BLaER1 (cell line): ENCODE measurements at regions not wholly inside any gene's neighbourhood (a gene's known extent, or its start where the extent isn't known, plus 50 kb on each side); places are given as distances from the start of the nearest gene placed in this dataset.

ENCODE experiments used
- H3K27ac ChIP-seq: shearing (Covaris generic); formaldehyde crosslinking; 2 replicates; pipeline ENCODE4 v1.8.1; 2022
- H3K27me3 ChIP-seq: shearing (Covaris generic); formaldehyde crosslinking; 2 replicates; pipeline ENCODE4 v1.8.1; 2022
- H3K36me3 ChIP-seq: shearing (Covaris generic); formaldehyde crosslinking; 2 replicates; pipeline ENCODE4 v1.8.1; 2022
- H3K4me1 ChIP-seq: shearing (Covaris generic); formaldehyde crosslinking; 2 replicates; pipeline ENCODE4 v1.8.1; 2022
- H3K4me2 ChIP-seq: shearing (Covaris generic); formaldehyde crosslinking; 2 replicates; pipeline ENCODE4 v1.8.1; 2022
- H3K4me3 ChIP-seq: shearing (Covaris generic); formaldehyde crosslinking; 2 replicates; pipeline ENCODE4 v1.8.1; 2022
- H3K9ac ChIP-seq: shearing (Covaris generic); formaldehyde crosslinking; 2 replicates; pipeline ENCODE4 v1.8.1; 2022
- H3K9me3 ChIP-seq: shearing (Covaris generic); formaldehyde crosslinking; 2 replicates; pipeline ENCODE4 v1.8.1; 2022
- H4K20me1 ChIP-seq: shearing (Covaris generic); formaldehyde crosslinking; 2 replicates; pipeline ENCODE4 v1.8.1; 2022
- Cebpa-rat ChIP-seq: shearing (Covaris generic); IDR thresholded peaks from 2 replicates; pipeline ENCODE4 v1.8.1; 2022

DNA sequence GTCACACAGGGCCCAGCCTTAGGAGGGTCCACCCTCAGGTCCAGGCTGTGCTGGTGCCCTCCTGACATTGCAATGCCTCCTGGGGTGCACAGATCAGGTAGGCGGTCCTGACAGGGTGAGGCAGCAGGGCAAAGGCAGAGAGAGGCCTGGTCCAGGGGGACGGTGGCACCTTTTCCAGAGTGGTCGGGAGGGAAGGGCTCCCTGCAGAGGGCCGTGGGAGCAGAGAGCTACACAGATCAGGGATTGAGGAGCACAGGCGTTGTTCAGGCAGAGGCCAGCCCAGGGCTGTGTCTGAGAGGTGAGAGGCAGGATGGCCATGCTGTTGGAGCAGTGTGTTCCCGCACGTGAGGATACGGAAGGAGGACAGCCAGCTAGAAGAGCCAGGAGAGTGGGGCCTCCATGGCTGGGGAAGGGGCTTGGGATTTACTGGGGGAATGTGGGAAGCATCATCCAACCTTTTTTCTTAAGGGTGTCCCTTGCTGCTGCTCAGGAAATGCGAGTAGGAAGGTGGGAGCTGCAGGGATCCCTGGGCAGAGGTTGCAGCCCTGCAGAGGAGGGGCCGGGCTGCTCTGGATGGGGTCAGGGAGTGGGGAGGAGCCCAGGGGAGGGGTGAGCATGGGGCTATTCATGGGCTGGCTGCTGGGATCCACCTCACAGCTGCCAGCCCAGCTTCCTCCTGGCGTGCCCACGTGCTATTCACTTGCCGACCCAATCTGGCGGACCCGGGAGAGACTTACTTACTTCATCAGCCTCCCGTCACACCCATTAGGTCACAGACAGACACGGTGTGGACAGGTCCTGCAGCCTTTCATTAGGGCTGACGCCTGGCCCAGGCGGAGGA is 1516.4 kb downstream of the TBC1D22A start:
- Histone ChIP-seq H3K9ac (no peak overlapping the region), H3K4me2 (no peak overlapping the region), H3K27ac (no peak overlapping the region), H3K9me3 (0 out of 2 replicates have a peak, but pooled peaks cover 4% of the 10 kb centered on the region), H3K4me1 (peaks cover 8% of the 10 kb centered on the region; the same call in 1 of the 2 replicates), H4K20me1 (no peaks in the 10 kb centered on the region), H3K36me3 (no peaks in the 10 kb centered on the region), H3K27me3 (no peaks in the 10 kb centered on the region), H3K4me3 (no peak overlapping the region)
- TF ChIP-seq Cebpa-rat: no peak

DNA sequence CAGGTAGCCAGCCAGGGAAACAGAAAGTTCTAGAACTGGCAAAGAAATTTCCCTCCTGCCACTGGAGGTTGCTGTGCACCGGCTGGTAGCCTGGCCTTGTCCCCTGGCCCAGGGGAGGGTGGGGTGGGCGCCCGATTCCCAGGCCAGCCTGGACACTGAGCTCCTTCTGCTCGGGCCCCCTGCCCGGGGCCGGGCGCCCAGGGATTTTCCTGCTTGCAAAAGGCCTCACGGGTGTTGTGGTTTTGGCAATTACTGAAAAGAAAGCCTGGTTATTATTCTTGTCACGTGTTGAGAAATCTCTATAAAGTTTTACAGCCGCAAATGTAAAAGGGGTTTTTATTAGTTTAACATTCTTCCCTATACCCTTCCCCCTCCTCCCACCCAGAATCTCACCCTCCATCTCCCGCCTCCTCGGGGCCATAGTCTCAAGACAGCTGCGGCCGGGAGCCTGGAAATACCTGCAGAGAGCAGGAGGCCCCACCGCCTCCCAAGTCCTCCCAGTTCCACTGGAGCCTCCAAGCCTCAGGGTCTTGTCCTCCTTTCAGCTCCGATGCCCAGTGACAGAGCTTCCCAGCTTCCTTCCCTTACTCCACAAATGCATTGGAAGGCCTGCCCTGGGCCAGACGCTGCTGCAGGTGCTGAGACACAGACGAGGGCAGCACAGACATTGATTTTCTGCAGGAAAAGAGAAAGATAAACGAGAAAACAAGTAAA is 1515.6 kb downstream of the TBC1D22A start:
- Histone ChIP-seq H4K20me1 (no peaks in the 10 kb centered on the region), H3K9me3 (0 out of 2 replicates have a peak, but pooled peaks cover 4% of the 10 kb centered on the region), H3K9ac (no peak overlapping the region), H3K4me3 (no peak overlapping the region), H3K27me3 (no peaks in the 10 kb centered on the region), H3K36me3 (no peaks in the 10 kb centered on the region), H3K4me1 (peaks cover 8% of the 10 kb centered on the region; the same call in 1 of the 2 replicates), H3K27ac (no peak overlapping the region), H3K4me2 (no peak overlapping the region)
- TF ChIP-seq Cebpa-rat: no peak

DNA sequence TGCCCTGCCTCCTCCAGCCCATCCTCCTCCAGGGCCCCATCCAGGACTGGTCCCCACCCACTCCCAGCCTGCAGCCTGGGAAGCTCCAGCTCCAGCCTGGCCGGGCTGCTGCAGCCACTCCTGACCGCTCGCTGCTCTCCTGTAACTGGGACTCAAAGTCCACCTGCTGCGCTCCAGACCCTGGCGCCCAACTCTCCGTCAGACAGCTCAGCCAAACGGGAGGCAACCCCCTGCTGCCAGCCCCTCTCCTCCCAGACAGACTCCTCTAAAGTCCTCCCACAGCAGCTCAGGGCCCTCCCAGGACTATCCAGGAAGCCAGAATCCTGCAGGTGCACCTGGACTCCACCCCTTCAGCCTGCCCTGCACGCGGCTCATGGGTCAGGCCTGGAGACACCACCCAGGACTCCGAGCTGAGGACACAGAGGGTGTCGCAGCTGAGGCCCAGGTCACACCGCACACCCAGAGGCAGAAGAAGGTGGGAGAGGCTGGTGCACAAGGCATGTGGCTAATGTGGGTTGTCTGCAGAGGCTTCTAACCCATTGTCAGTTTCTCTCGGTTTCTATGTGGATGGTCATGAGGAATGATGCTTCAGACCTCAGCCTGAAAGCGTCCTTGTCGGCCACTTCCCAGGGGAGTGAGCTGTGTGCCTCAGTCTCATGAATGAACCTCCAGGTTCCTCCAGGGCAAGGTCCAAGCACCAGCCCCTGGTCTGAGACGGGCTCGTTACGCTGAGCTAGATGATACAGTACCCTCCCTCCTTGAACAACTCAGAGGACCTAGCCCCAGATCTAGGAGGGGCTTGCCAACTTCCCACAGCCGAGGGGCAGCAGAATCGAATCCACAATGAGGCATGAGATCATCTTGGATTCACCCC is 1514.8 kb downstream of the TBC1D22A start:
- H3K36me3 ChIP-seq: no peaks in the 10 kb centered on the region
- no peaks in the 10 kb centered on the region for H3K27me3 ChIP-seq
- no peak for TF ChIP-seq Cebpa-rat
- no peak overlapping the region for H3K4me2 ChIP-seq
- 0 out of 2 replicates have a peak, but pooled peaks cover 4% of the 10 kb centered on the region for H3K9me3 ChIP-seq
- H3K9ac ChIP-seq: no peak overlapping the region
- no peak overlapping the region for H3K4me3 ChIP-seq
- H3K4me1 ChIP-seq: peaks cover 8% of the 10 kb centered on the region; the same call in 1 of the 2 replicates
- H3K27ac ChIP-seq: no peak overlapping the region
- H4K20me1 ChIP-seq: no peaks in the 10 kb centered on the region

DNA sequence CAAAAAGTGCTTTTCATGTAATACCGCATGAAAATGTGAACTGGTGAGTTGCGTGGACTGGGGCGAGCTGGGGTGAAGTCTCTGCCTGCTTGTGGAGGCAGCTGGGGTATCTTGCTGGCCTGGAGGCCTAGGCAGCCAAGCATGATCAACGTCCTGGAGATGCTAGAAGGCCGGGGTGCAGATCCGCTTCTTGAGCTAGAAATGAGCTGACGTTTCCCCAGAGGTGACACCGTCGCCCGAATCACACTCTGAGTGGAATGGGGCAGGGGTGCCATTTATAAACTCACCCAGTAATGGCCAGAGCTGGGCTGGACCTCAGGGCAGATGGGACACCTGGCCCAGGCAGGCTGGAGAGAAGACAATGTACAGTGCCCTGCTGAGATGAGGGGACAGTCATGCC is 1513.0 kb downstream of the TBC1D22A start:
- H3K9me3 ChIP-seq: no peaks in the 10 kb centered on the region
- H3K36me3 ChIP-seq: no peaks in the 10 kb centered on the region
- no peak overlapping the region for H3K27ac ChIP-seq
- no peaks in the 10 kb centered on the region for H4K20me1 ChIP-seq
- TF ChIP-seq Cebpa-rat: no peak
- no peak overlapping the region for H3K4me3 ChIP-seq
- H3K9ac ChIP-seq: no peak overlapping the region
- no peaks in the 10 kb centered on the region for H3K27me3 ChIP-seq
- no peak overlapping the region for H3K4me2 ChIP-seq
- H3K4me1 ChIP-seq: peaks cover 8% of the 10 kb centered on the region; the same call in 1 of the 2 replicates

GRCh38 chr22:48270731-48271130 is 1508.3 kb downstream of the TBC1D22A start:
- no peak overlapping the region for H3K27ac ChIP-seq
- H3K4me2 ChIP-seq: no peak overlapping the region
- no peaks in the 10 kb centered on the region for H3K4me1 ChIP-seq
- no peak for TF ChIP-seq Cebpa-rat
- H4K20me1 ChIP-seq: no peaks in the 10 kb centered on the region
- no peaks in the 10 kb centered on the region for H3K9me3 ChIP-seq
- H3K4me3 ChIP-seq: no peak overlapping the region
- no peak overlapping the region for H3K9ac ChIP-seq
- H3K36me3 ChIP-seq: no peaks in the 10 kb centered on the region
- no peaks in the 10 kb centered on the region for H3K27me3 ChIP-seq

- TF ChIP-seq Cebpa-rat: no peak
- no peaks in the 10 kb centered on the region for H3K36me3 ChIP-seq
- no peaks in the 10 kb centered on the region for H3K9me3 ChIP-seq
- H3K4me1 ChIP-seq: no peaks in the 10 kb centered on the region
- no peak overlapping the region for H3K27ac ChIP-seq
- no peak overlapping the region for H3K4me3 ChIP-seq
- no peaks in the 10 kb centered on the region for H3K27me3 ChIP-seq
- H3K4me2 ChIP-seq: no peak overlapping the region
- H3K9ac ChIP-seq: no peak overlapping the region
- no peaks in the 10 kb centered on the region for H4K20me1 ChIP-seq
These were observed 1506.5 kb downstream of the TBC1D22A start for GRCh38 chr22:48268771-48269552.

GRCh38 chr22:48268293-48268692 is 1505.8 kb downstream of the TBC1D22A start:
- H3K9me3 ChIP-seq: no peaks in the 10 kb centered on the region
- no peaks in the 10 kb centered on the region for H3K36me3 ChIP-seq
- H3K9ac ChIP-seq: no peak overlapping the region
- H3K4me3 ChIP-seq: no peak overlapping the region
- no peaks in the 10 kb centered on the region for H3K27me3 ChIP-seq
- H3K27ac ChIP-seq: no peak overlapping the region
- no peaks in the 10 kb centered on the region for H4K20me1 ChIP-seq
- no peak for TF ChIP-seq Cebpa-rat
- no peak overlapping the region for H3K4me2 ChIP-seq
- H3K4me1 ChIP-seq: no peaks in the 10 kb centered on the region

DNA sequence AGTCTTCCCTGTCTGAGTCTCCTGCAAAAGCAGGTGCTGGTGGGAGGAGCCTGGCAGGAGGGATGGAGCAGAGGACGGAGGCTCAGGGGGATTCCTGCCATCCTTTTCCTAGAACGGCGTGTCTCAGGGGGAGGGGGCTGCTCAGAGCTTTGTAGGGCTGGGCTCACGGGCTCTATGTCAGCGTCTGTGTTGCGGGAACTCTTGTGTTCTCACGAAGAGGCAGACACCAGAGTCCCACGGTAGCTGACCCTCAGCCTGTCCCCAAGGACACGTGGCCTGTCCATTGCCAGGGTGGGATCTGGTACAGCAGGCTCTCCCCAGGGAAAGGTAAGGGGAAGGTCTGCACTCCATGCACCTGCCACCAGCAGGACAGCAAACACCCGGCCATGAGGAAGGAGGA is 1505.2 kb downstream of the TBC1D22A start:
- Histone ChIP-seq H3K4me1 (no peaks in the 10 kb centered on the region), H4K20me1 (no peaks in the 10 kb centered on the region), H3K9ac (no peak overlapping the region), H3K9me3 (no peaks in the 10 kb centered on the region), H3K27me3 (no peaks in the 10 kb centered on the region), H3K36me3 (no peaks in the 10 kb centered on the region), H3K27ac (no peak overlapping the region), H3K4me3 (no peak overlapping the region), H3K4me2 (no peak overlapping the region)
- no peak for TF ChIP-seq Cebpa-rat
